Renal cortex interstitium (tissue), 11 donors: ENCODE measurements at regions not wholly inside any gene's neighbourhood (a gene's known extent, or its start where the extent isn't known, plus 50 kb on each side); places are given as distances from the start of the nearest gene placed in this dataset.

Experiments used
- DNase-seq, 11 donors: peaks; one replicate each; pipeline ENCODE4 v3.0.0-alpha.2; 2013; ENCODE audit warnings: low read depth in 9 of 11, low spot score in 4 of 11; ENCODE audit errors: extremely low read depth in 1 of 11

- no peak for DNase-seq
These were observed 1104.8 kb downstream of the AMY1C start for GRCh38 chr1:104854529-104854928.

- DNase-seq, result no peak
These were observed 1105.9 kb downstream of the AMY1C start for GRCh38 chr1:104855550-104855949.

- DNase-seq, result no peak
These were observed 1106.4 kb downstream of the AMY1C start for GRCh38 chr1:104856091-104856490.

- no peak for DNase-seq
These were observed 1106.8 kb downstream of the AMY1C start for GRCh38 chr1:104856518-104856917.

- peak in 1 of 11 donors; percentile 1 for DNase-seq
These were observed 1119.1 kb downstream of the AMY1C start for GRCh38 chr1:104868794-104869193.

GRCh38 chr1:104874044-104874443 is 1124.3 kb downstream of the AMY1C start:
- DNase-seq, result no peak

- DNase-seq, result no peak
These were observed 1128.7 kb downstream of the AMY1C start for GRCh38 chr1:104878203-104878909.

GRCh38 chr1:104884939-104885338 is 1135.2 kb downstream of the AMY1C start:
- no peak for DNase-seq

- DNase-seq, result no peak
These were observed 1155.6 kb downstream of the AMY1C start for GRCh38 chr1:104905322-104905721.

- DNase-seq, result no peak
These were observed 1156.4 kb downstream of the AMY1C start for GRCh38 chr1:104906141-104906540.

- DNase-seq, result no peak
These were observed 1169.5 kb downstream of the AMY1C start for GRCh38 chr1:104919188-104919587.

- no peak for DNase-seq
These were observed 1171.8 kb downstream of the AMY1C start for GRCh38 chr1:104921525-104921924.

- no peak for DNase-seq
These were observed 1173.4 kb downstream of the AMY1C start for GRCh38 chr1:104923075-104923474.

GRCh38 chr1:104929280-104929679 is 1179.6 kb downstream of the AMY1C start:
- no peak for DNase-seq

GRCh38 chr1:104932030-104932915 is 1182.6 kb downstream of the AMY1C start:
- no peak for DNase-seq

GRCh38 chr1:104932949-104933679 is 1183.4 kb downstream of the AMY1C start:
- DNase-seq, result no peak

GRCh38 chr1:104933846-104934245 is 1184.1 kb downstream of the AMY1C start:
- DNase-seq, result no peak

GRCh38 chr1:104945406-104945805 is 1195.7 kb downstream of the AMY1C start:
- no peak for DNase-seq

- no peak for DNase-seq
These were observed 1197.0 kb downstream of the AMY1C start for GRCh38 chr1:104946558-104947210.
